Keratinocyte (primary cell): ENCODE measurements at regions not wholly inside any gene's neighbourhood (a gene's known extent, or its start where the extent isn't known, plus 50 kb on each side); places are given as distances from the start of the nearest gene placed in this dataset.

Source experiments
- DNase-seq: peaks from one replicate; pipeline ENCODE4 v3.0.0-alpha.2; 2011; ENCODE audit warnings: low read depth, missing footprints, low spot score
- FAIRE-seq: peaks from 2 replicates; lab custom pipeline; 2011; peaks lifted over from hg19 to GRCh38; lab: Jason Lieb, UNC
- H2AFZ ChIP-seq: 2 replicates; pipeline ENCODE4 v1.6.0; 2012; ENCODE audit warnings: low read length, control low read depth, inconsistent platforms; ENCODE audit not compliant: control insufficient read depth
- H3K27ac ChIP-seq: 2 replicates; pipeline ENCODE4 v1.5.1; 2011; ENCODE audit warnings: low read length; ENCODE audit not compliant: control insufficient read depth, insufficient read depth
- H3K27me3 ChIP-seq: 3 replicates; pipeline ENCODE4 v1.6.0; 2011; ENCODE audit warnings: low read length; ENCODE audit not compliant: control insufficient read depth, insufficient read depth; ENCODE audit errors: extremely low read depth
- H3K36me3 ChIP-seq, 2 experiments: 2 replicates in 1 of 2; 3 replicates in 1 of 2; pipeline ENCODE4 v1.5.1; 2011; ENCODE audit warnings: low read length in 2 of 2, mild to moderate bottlenecking in 1 of 2; ENCODE audit not compliant: control insufficient read depth in 2 of 2, insufficient read depth in 2 of 2; ENCODE audit errors: extremely low read depth in 1 of 2
- H3K4me1 ChIP-seq: 3 replicates; pipeline ENCODE4 v1.5.1; 2011; ENCODE audit warnings: low read length; ENCODE audit not compliant: control insufficient read depth, insufficient read depth; ENCODE audit errors: extremely low read depth
- H3K4me2 ChIP-seq: 3 replicates; pipeline ENCODE4 v1.6.0; 2011; ENCODE audit warnings: low read depth, low read length; ENCODE audit not compliant: control insufficient read depth, insufficient read depth; ENCODE audit errors: extremely low read depth
- H3K4me3 ChIP-seq, 3 experiments: fragments of 200-600 bp in 1 of 3; sonication (generic) in 1 of 3; 2 replicates in 2 of 3; 3 replicates in 1 of 3; pipeline ENCODE4 v1.5.1; 2011 to 2016; ENCODE audit warnings: low read length in 3 of 3, mild to moderate bottlenecking in 3 of 3, control low read depth in 2 of 3, inconsistent platforms in 1 of 3, low read depth in 1 of 3, mixed read lengths in 1 of 3, mixed run types in 1 of 3, moderate library complexity in 1 of 3; ENCODE audit not compliant: control insufficient read depth in 2 of 3, insufficient read depth in 2 of 3; ENCODE audit errors: extremely low read depth in 1 of 3
- H3K79me2 ChIP-seq: 2 replicates; pipeline ENCODE4 v1.6.0; 2012; ENCODE audit warnings: low read length; ENCODE audit not compliant: control insufficient read depth, insufficient read depth
- H3K9ac ChIP-seq: 3 replicates; pipeline ENCODE4 v1.6.0; 2011; ENCODE audit warnings: low read length; ENCODE audit not compliant: control insufficient read depth, insufficient read depth; ENCODE audit errors: extremely low read depth
- H3K9me1 ChIP-seq: 3 replicates; pipeline ENCODE4 v1.6.0; 2011; ENCODE audit warnings: low read length; ENCODE audit not compliant: control insufficient read depth, insufficient read depth; ENCODE audit errors: extremely low read depth
- H3K9me3 ChIP-seq: 2 replicates; pipeline ENCODE4 v1.5.1; 2012; ENCODE audit warnings: low read depth, low read length; ENCODE audit not compliant: control insufficient read depth
- H4K20me1 ChIP-seq: 3 replicates; pipeline ENCODE4 v1.6.0; 2011; ENCODE audit warnings: low read length; ENCODE audit not compliant: control insufficient read depth, insufficient read depth; ENCODE audit errors: extremely low read depth
- EZH2 ChIP-seq: IDR thresholded peaks from one replicate; pipeline ENCODE4 v1.6.1; 2012; ENCODE audit warnings: inconsistent platforms, mild to moderate bottlenecking, low read length, moderate library complexity
- dilution Hi-C: fragments of 300-500 bp; cut with MboI; formaldehyde crosslinking; loops from one replicate; pipeline ENCODE4 v1.7.0; 2020; ENCODE audit warnings: low sequenced_read_pairs; ENCODE audit not compliant: extremely low pct_ligation_motif_present
- TF ChIP-seq, protein P1 (sequence below), 3 experiments: IDR thresholded peaks in 1 of 3; conservative IDR thresholded peaks in 1 of 3; optimal IDR thresholded peaks in 1 of 3; 2 replicates in 2 of 3; 3 replicates in 1 of 3; pipeline versions ENCODE3 to v1.5.1; 2011; ENCODE audit warnings: low read length in 3 of 3, mild to moderate bottlenecking in 3 of 3, moderate library complexity in 2 of 3, control low read depth in 1 of 3, inconsistent platforms in 1 of 3; ENCODE audit not compliant: insufficient read depth in 2 of 3; ENCODE audit errors: extremely low read depth in 1 of 3

DNA sequence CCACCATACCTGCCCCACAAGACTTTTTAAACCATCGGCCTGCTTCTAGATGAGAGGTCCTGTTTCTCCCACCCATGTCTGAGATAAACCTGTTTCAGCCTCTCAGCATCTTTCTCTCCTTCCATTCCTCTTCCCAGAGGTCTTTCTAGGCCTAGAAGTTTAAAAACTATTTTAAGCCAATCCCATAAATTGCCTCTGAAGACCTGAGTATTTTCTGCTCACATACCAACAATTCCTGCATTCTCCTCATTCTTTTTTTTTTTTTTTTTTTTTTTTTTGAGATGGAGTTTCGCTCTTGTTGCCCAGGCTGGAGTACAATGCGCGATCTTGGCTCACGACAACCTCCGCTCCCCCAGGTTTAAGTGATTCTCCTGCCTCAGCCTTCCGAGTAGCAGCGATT is 262.9 kb upstream of the AUTS2 start:
- no peaks in the 10 kb centered on the region for H3K36me3 ChIP-seq
- DNase-seq (no peak), FAIRE-seq (no peak)
- no peaks in the 10 kb centered on the region for H4K20me1 ChIP-seq
- no peak for TF ChIP-seq EZH2
- TF ChIP-seq, protein P1, sequence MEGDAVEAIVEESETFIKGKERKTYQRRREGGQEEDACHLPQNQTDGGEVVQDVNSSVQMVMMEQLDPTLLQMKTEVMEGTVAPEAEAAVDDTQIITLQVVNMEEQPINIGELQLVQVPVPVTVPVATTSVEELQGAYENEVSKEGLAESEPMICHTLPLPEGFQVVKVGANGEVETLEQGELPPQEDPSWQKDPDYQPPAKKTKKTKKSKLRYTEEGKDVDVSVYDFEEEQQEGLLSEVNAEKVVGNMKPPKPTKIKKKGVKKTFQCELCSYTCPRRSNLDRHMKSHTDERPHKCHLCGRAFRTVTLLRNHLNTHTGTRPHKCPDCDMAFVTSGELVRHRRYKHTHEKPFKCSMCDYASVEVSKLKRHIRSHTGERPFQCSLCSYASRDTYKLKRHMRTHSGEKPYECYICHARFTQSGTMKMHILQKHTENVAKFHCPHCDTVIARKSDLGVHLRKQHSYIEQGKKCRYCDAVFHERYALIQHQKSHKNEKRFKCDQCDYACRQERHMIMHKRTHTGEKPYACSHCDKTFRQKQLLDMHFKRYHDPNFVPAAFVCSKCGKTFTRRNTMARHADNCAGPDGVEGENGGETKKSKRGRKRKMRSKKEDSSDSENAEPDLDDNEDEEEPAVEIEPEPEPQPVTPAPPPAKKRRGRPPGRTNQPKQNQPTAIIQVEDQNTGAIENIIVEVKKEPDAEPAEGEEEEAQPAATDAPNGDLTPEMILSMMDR (optimal IDR thresholded peaks at IDR 0.05 in 1 of 3, IDR thresholded peaks at IDR 0.05 in 1 of 3, conservative IDR thresholded peaks at IDR 0.05 in 1 of 3; ENCODE audit: extremely low read depth in 1 of 3, insufficient read depth in 2 of 3, low read length in 3 of 3), result no peak
- no peaks in the 10 kb centered on the region for H3K4me1 ChIP-seq
- H3K4me3 ChIP-seq, result no peak overlapping the region
- no peak overlapping the region for H2AFZ ChIP-seq
- H3K4me2 ChIP-seq, result no peak overlapping the region
- no peaks in the 10 kb centered on the region for H3K79me2 ChIP-seq
- dilution Hi-C loops, result no loop called here
- no peak overlapping the region for H3K27ac ChIP-seq
- H3K9ac ChIP-seq, result no peak overlapping the region
- H3K27me3 ChIP-seq, result no peaks in the 10 kb centered on the region
- H3K9me3 ChIP-seq, result no peaks in the 10 kb centered on the region
- H3K9me1 ChIP-seq, result no peaks in the 10 kb centered on the region

DNA sequence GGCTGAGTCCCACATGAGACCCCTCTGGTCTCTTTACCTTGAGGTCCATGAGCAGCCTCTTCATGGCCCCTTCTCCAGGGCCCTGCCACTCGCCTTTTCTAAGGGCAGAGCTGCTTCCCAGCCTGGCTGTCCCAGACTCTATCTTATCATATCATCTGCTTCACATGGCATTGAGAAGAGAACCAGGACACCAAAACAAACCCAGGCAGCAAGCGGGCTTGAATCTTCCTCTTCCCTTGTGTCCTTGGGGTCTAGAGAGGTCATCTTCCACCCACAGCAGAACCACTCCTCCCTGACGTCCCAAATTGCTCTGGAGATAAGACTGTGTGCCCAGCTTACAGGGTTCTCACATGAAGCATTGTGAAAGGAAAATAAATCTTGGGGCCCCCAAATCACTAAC is 261.3 kb upstream of the AUTS2 start:
- Histone ChIP-seq H4K20me1 (no peaks in the 10 kb centered on the region), H3K27ac (no peak overlapping the region), H3K4me1 (no peaks in the 10 kb centered on the region), H3K27me3 (no peaks in the 10 kb centered on the region), H2AFZ (no peak overlapping the region), H3K9me3 (no peaks in the 10 kb centered on the region), H3K79me2 (no peaks in the 10 kb centered on the region), H3K9me1 (no peaks in the 10 kb centered on the region), H3K9ac (no peak overlapping the region), H3K36me3 (no peaks in the 10 kb centered on the region), H3K4me2 (no peak overlapping the region), H3K4me3 (no peak overlapping the region)
- TF ChIP-seq, protein P1 (optimal IDR thresholded peaks at IDR 0.05 in 1 of 3, IDR thresholded peaks at IDR 0.05 in 1 of 3, conservative IDR thresholded peaks at IDR 0.05 in 1 of 3; ENCODE audit: extremely low read depth in 1 of 3, insufficient read depth in 2 of 3, low read length in 3 of 3), result no peak
- no peak for TF ChIP-seq EZH2
- FAIRE-seq, result no peak
- DNase-seq, result no peak
- dilution Hi-C loops, result no loop called here
